Muscle of back (tissue), 3 donors: ENCODE measurements at regions not wholly inside any gene's neighbourhood (a gene's known extent, or its start where the extent isn't known, plus 50 kb on each side); places are given as distances from the start of the nearest gene placed in this dataset.

Source experiments
- DNase-seq, 3 donors: peaks; one replicate each; pipeline versions ENCODE4 v3.0.0 to v3.0.0-alpha.2; 2013

- DNase-seq, result peak in 1 of 3 donors; percentile 58
Measured at GRCh38 chr16:88318051-88318450, 64.7 kb upstream of the ZNF469 start.

DNA sequence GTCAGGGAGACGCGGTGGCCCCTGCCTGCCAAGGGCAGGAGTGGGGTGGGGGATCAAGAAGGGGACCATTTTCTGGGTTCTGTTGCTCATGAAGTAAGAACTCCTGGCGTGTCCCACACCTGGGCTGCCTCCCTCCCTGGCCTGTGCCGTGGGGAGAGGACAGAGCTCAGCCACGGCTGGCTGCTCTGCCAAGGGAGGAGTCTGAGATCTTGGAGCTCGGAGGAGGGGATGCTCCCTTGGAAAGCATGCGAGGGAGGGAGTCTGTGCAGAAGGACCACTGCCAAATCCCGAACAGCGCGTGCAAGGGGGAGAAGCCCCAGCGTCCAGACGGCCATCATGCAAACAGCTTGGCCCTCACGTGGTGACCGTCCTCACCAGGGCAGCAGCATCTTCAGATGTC lies 64.2 kb upstream of the ZNF469 start:
- peak in 2 of 3 donors; percentile 69 to 89 for DNase-seq

DNA sequence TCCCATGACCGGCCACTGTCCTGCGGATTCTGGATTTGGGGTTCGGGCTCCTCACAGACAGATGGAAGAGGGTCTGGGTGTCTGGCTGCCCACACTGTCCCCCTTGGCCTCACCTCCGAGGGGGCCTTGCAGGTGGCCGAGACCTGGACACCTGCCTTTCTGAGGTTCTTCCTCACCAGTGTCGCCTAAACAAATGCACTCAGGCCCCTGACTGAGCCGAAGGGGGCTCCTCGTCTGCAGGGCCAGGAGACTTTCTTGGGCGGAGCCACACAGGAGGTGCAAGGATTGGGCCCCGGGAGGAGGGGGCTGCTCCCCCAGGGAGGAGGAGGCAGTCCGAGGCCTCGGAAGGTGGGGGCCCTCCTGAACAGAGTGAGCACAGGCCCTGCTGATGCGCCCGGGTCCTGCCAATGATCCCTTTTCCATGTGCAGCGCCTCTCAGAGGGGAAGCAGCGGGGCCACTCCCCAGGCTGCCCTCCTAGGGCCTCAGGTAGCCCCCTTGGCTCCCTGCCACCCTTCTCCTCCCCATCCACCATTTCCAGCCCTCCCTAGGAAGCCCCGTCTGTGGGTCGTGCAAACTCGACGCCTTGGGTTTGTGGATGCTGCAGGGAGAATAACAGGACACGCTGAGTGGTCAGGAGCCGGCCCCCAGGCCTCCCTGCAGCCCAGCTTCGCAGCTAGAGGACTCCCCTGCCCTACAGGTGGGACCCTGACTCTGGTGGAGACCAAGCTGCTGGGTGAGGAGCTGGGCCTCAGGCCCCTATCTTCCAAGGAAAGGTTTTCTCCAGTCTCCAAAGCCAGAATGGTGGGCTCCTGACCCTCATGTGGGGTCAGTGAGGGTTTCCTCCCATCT lies 63.4 kb upstream of the ZNF469 start:
- no peak for DNase-seq

DNA sequence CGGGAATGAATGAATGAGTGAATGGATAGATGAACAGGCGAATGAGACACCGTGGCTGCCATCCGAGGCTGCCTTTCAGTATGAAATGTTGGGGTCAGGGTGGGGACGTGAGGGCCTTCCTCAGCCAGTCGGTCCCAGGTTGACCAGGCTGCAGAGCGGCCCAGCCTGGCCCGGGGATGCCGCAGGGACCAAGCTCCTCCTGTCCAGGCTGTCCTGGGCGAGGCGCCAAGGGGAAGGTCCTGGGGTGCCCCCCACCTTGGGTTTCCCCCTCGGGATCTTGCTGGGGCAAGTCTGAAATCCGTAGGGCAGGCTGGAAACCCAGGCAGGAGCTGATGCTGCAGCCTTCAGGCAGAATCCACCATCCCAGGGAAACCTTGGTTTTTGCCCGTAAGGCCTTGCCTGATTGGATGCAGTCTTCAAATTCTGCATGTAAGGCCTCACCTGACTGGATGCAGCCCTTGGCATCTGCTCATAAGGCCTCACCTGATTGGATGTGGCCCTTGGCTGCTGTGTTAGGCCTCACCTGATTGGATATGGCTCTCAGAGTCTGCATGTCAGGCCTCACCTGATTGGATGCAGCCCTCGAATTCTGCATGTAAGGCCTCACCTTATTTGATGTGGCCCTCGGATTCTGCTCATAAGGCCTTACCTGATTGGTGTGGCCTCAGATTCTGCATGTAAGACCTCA lies 61.7 kb upstream of the ZNF469 start:
- no peak for DNase-seq

- no peak for DNase-seq
Measured at GRCh38 chr16:88321635-88322499, 60.9 kb upstream of the ZNF469 start.

GRCh38 chr16:88322500-88322970 lies 60.2 kb upstream of the ZNF469 start:
- DNase-seq, result no peak

- DNase-seq, result no peak
Measured at GRCh38 chr16:88323041-88323440, 59.7 kb upstream of the ZNF469 start.

DNA sequence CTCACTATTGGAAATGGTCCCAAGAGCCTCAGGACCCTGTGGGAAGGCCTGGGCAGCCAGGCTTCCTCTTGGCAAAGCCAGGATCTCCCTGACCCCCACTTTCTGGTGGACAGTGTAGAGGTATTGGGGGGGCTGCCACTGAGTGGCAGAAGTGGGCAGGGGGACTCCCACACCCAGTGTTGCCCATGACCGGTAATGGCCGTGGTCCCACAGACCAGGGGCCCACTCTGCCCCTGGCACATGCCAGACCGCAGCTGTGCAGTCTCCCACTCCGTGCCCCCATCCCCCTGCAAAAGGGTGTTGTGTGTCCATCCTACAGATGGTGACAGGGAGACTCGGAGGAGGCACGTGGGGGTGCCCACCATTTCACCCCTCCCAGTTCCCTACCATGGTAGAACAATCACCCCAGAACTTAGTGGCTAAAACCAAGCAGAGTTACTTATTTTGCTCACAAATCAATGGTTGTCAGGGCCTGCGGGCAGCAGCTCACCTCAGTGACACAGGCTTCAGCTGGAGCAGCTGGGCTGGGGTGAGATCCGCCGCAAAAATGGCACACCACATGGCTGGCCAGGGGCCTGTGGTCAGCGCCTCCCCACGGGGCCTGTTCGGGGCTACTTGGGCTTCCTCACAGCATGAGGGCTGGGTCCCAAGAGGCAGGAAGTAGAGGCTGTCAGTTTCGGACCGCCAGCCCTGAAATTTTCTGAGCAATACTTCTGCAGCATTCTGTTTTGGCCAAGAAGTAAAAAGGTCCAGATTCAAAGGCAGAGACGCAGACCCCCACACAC lies 59.0 kb upstream of the ZNF469 start:
- DNase-seq, result no peak

- no peak for DNase-seq
Measured at GRCh38 chr16:88325087-88325750, 57.5 kb upstream of the ZNF469 start.

- no peak for DNase-seq
Measured at GRCh38 chr16:88325976-88326375, 56.8 kb upstream of the ZNF469 start.

DNA sequence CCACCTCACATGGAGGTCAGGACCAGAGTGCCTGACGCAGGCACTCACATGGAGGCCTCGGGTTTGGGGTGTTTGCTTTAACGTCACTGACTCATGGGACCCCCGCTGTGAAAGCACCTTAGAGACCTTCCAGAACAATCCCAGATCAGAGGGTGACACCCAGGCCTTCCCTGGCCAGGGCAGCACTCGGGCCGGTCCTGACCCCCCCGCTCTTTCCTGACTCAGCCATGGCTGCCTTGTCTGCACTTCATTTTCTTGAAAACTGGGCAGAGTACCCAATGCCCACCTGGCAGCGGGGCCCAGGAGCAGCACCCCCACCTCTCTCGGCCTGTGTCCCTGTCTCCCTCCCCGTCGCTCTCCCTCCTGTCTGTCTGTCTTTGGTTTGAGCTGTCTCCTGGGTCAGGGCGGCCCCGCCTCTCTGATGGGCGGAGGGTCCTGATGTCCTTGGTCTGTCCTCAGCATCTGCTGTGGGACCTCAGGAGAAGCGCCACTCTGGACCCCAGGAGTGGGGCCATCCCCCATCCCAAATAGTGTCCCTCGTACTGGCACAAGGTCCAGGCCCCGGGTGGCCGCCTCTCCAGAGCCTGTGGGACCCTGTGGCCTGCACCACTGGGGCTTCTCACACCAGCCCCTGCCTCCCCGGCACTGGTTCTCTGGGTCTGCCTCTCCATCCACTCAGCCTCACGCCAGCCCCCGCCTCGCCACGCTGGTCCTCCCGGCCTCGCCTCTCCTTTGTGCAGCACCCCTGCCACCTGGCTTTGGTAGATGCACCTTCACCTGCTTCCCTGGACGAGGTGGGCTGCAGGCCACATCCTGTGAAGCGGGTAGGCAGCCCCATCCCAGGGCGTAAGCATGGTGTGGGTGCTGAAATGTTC lies 55.9 kb upstream of the ZNF469 start:
- DNase-seq, result no peak

DNA sequence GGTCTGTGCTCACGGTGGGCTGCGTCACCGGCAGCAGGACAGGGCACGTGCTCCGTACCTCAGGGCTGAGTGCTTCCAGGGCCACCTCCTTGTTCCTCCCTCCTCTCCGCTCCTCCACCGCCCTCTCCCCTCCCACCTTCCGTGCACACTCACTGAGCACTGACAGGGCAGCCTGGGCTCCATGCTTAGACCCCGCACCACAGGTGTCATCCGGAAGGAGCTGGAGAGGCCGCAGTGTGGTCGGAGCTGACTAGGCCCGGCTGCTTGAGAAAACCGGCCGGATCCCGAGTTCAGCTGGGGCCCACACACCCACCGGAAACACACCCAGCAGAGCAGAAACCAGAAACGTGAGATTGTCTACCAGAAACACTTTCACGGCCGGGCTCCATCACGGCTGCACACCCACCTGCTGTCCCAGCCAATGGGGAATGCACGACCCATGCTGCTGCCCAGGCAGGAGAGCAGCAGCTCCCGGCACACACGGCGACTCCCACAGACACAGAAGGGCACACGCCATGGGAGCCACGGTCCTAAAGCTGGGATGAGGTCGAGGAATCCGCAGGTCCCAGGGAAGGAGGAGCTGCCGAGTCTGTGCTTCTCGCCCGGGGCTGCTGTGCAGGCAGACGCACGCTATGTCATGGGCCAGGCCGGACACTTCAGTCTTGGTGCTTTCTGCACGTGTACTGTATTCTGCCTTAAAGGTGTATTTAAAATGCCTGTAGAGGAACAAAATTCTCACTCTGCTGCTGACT lies 55.0 kb upstream of the ZNF469 start:
- no peak for DNase-seq

- peak in 1 of 3 donors; percentile 58 for DNase-seq
Measured at GRCh38 chr16:88328313-88328980, 54.3 kb upstream of the ZNF469 start.

DNA sequence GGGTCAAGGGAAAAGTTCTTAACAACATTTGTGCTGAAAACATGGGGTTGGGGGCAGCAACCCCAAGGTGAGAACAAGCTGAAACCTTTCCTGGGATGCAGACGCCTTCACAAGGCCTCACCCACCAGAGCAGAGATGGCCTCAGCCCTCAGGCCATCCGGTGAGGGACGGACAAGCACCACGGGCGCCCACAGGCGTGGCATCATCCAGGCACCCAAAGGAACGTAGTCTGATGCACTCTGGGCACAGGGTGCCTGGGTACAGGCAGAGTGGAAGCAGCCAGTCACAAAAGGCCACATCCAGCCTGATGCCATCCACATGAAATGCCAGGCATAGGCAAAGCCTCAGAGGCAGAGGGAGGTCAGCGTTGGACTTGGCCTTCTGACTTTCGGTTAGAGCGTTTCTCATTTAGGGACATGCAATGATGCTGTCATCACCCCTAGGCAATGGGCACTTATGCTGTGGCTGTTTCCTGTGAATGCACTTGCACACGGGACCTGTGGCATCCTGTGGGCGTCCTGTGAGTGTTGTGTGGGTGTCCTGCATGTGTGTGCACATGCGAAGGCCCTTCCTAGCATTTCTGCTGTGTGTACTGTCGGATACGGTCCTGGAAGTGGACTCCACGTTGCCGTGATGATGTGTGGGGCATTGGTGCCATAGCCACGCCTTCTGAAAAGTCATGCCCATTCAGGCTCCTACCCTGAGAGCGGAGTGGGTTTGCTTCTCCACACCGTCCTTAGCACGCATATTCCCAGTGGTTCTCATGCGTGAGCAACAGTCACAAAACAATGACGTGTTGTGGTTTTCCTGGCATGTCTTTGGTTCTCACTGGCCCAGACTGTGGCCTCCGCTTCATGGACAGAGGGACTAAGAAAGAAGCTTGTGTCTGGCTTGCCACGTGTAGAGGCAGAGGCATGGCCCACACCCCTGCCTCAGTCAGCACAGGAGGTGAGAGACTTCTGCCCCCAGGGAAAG lies 52.7 kb upstream of the ZNF469 start:
- DNase-seq, result no peak

GRCh38 chr16:88330971-88331890 lies 51.5 kb upstream of the ZNF469 start:
- no peak for DNase-seq
